K562 (cell line): ENCODE measurements at regions not wholly inside any gene's neighbourhood (a gene's known extent, or its start where the extent isn't known, plus 50 kb on each side); places are given as distances from the start of the nearest gene placed in this dataset.

Source experiments
- ATAC-seq: fragments of 200-7000 bp; cut with Tn5 transposase; 3 replicates; pipeline ENCODE4 v1.9.1; 2020; ENCODE audit warnings: moderate library complexity
- BruUV-seq: library from RNA; stranded (reverse); fragments of 400-500 nt; replicated peaks from 2 replicates; lab custom pipeline; 2021; lab: Mats Ljungman, UMichigan
- CTCF ChIA-PET: fragments of 300-600 bp; formaldehyde crosslinking; extraction: SDS; loops from one replicate; lab custom pipeline; 2021; ENCODE audit warnings: low intra/inter-chr PET ratio; lab: Yijun Ruan, JAX
- POLR2A ChIA-PET: fragments of 300-600, 350-650 bp; sonication (Branson Sonifier 250); formaldehyde crosslinking; extraction: SDS; loops from one replicate; lab custom pipeline; 2021; ENCODE audit warnings: antibody characterized with exemption, inconsistent platforms; lab: Yijun Ruan, JAX
- DNase-seq, 4 experiments: peaks; one replicate each; pipeline versions ENCODE4 v3.0.0 to v3.0.0-alpha.2; 2011 to 2018; ENCODE audit warnings: low spot score in 3 of 4, mixed read lengths in 3 of 4; ENCODE audit errors: extremely low read depth in 1 of 4
- FAIRE-seq: peaks from 2 replicates; lab custom pipeline; 2011; peaks lifted over from hg19 to GRCh38; lab: Jason Lieb, UNC
- H2AFZ ChIP-seq: 2 replicates; pipeline ENCODE4 v1.6.0; 2011; ENCODE audit warnings: low read depth, low read length, control low read depth, inconsistent platforms
- H3K27ac ChIP-seq: fragments of 200-600 bp; 3 replicates; pipeline ENCODE4 v1.8.0; 2011; ENCODE audit warnings: low read depth, mild to moderate bottlenecking, control low read depth, inconsistent platforms, low read length, moderate library complexity, mixed read lengths; ENCODE audit errors: extremely low read depth
- H3K27me3 ChIP-seq, 2 experiments: fragments of 300-600 bp in 1 of 2; 2 replicates in 1 of 2; 3 replicates in 1 of 2; pipeline versions ENCODE4 v1.6.0 to v1.8.0; 2011; ENCODE audit warnings: inconsistent platforms in 2 of 2, low read length in 2 of 2, mild to moderate bottlenecking in 1 of 2, mixed read lengths in 1 of 2, moderate library complexity in 1 of 2; ENCODE audit not compliant: control insufficient read depth in 2 of 2, insufficient read depth in 2 of 2
- H3K36me3 ChIP-seq: fragments of 300-600 bp; 3 replicates; pipeline ENCODE4 v1.8.0; 2011; ENCODE audit warnings: mild to moderate bottlenecking, low read length, inconsistent platforms; ENCODE audit not compliant: control insufficient read depth, insufficient read depth
- H3K4me1 ChIP-seq, 2 experiments: fragments of 200-600 bp in 1 of 2; replicated peaks in 1 of 2; 2 replicates in 1 of 2; 3 replicates in 1 of 2; pipeline versions ENCODE4 v1.5.1 to v1.8.0; 2011; ENCODE audit warnings: inconsistent platforms in 2 of 2, low read length in 2 of 2, mild to moderate bottlenecking in 1 of 2, mixed read lengths in 1 of 2, moderate library complexity in 1 of 2; ENCODE audit not compliant: control insufficient read depth in 2 of 2, insufficient read depth in 2 of 2
- H3K4me2 ChIP-seq: 2 replicates; pipeline ENCODE4 v1.6.1; 2011; ENCODE audit warnings: low read length, control low read depth, inconsistent platforms, mixed read lengths; ENCODE audit not compliant: insufficient read depth
- H3K4me3 ChIP-seq: fragments of 200-600 bp; sonication (generic), shearing (Covaris generic); 2 replicates; pipeline ENCODE4 v1.5.1; 2016; ENCODE audit warnings: control low read depth, inconsistent platforms
- H3K79me2 ChIP-seq: fragments of 200-600 bp; 3 replicates; pipeline ENCODE4 v1.8.0; 2011; ENCODE audit warnings: low read length, inconsistent platforms; ENCODE audit not compliant: control insufficient read depth, insufficient read depth
- H3K9ac ChIP-seq, 2 experiments: 2 replicates each; pipeline versions ENCODE4 v1.6.0 to v1.6.1; 2011; ENCODE audit warnings: low read depth in 2 of 2, low read length in 2 of 2, control low read depth in 1 of 2, inconsistent platforms in 1 of 2, mild to moderate bottlenecking in 1 of 2, mixed read lengths in 1 of 2; ENCODE audit not compliant: insufficient read depth in 1 of 2
- H3K9me1 ChIP-seq: one replicate; pipeline ENCODE4 v1.6.0; 2011; ENCODE audit warnings: inconsistent platforms, mild to moderate bottlenecking, low read length, moderate library complexity; ENCODE audit not compliant: control insufficient read depth, insufficient read depth
- H3K9me3 ChIP-seq: replicated peaks from 2 replicates; pipeline ENCODE4 v1.5.1; 2011; ENCODE audit warnings: low read depth, low read length, inconsistent platforms; ENCODE audit not compliant: control insufficient read depth, insufficient read depth
- H4K20me1 ChIP-seq: replicated peaks from 2 replicates; pipeline ENCODE4 v1.6.1; 2011; ENCODE audit warnings: low read length, inconsistent platforms, mixed read lengths; ENCODE audit not compliant: control insufficient read depth, insufficient read depth
- ELK1 ChIP-seq: sonication (generic); formaldehyde crosslinking; IDR thresholded peaks from 2 replicates; pipeline ENCODE4 v1.8.1; 2022; ENCODE audit warnings: missing genetic modification reagents
- ELK3 ChIP-seq: fragments of 450-650 bp; formaldehyde crosslinking; IDR thresholded peaks from 2 replicates; pipeline ENCODE4 v1.4.0; 2020; ENCODE audit warnings: mild to moderate bottlenecking
- RBM39 ChIP-seq: fragments of 200-400 bp; formaldehyde crosslinking; optimal IDR thresholded peaks from 2 replicates; pipeline ENCODE3; 2018; ENCODE audit warnings: low read depth, low read length
- ZNF551 ChIP-seq: fragments of 250-450 bp; sonication (Bioruptor Pico); IDR thresholded peaks from 2 replicates; pipeline ENCODE4 v1.5.0; 2021; ENCODE audit warnings: mild to moderate bottlenecking, moderate library complexity
- WGBS: fragments of 100-300 bp; shearing (Covaris generic); methylation state at CpG from one replicate; pipeline ENCODE4 v1.1.6; 2016; ENCODE audit warnings: low coverage, mixed read lengths; ENCODE audit not compliant: insufficient coverage; ENCODE audit errors: missing lambda C conversion rate; 5-methylcytosine and 5-hydroxymethylcytosine counted together
- in situ Hi-C: fragments of 300-500 bp; cut with MboI; formaldehyde crosslinking; loops from 4 replicates; pipeline ENCODE4 v1.15.0; 2018; ENCODE audit warnings: inconsistent platforms, mixed read lengths
- intact Hi-C: fragments of 100-400 bp; cut with micrococcal nuclease; formaldehyde crosslinking; loops from 2 replicates; pipeline ENCODE4 v1.14.2; 2022

GRCh38 chr16:17936766-17937402, 399.7 kb downstream of the NPIPA8 start:
- Histone ChIP-seq H3K27ac (no peak overlapping the region), H3K9ac (no peak overlapping the region), H3K36me3 (no peaks in the 10 kb centered on the region), H3K9me1 (no peaks in the 10 kb centered on the region), H3K79me2 (no peaks in the 10 kb centered on the region), H3K9me3 (no peaks in the 10 kb centered on the region), H3K4me3 (no peak overlapping the region), H4K20me1 (no peaks in the 10 kb centered on the region), H3K27me3 (no peaks in the 10 kb centered on the region), H3K4me2 (no peak overlapping the region), H2AFZ (no peak overlapping the region), H3K4me1 (no peaks in the 10 kb centered on the region)
- ChIA-PET CTCF (no interaction called here), POLR2A (no interaction called here)
- FAIRE-seq (no peak), ATAC-seq (no peak), DNase-seq (no peak)
- in situ Hi-C loops = no loop called here
- intact Hi-C loops = no loop called here
- WGBS = 16% methylated on average over 6 of the region's 6 CpGs
- no peak for TF ChIP-seq ELK3
- TF ChIP-seq ZNF551 = no peak
- TF ChIP-seq ELK1 (CRISPR knock-in tag) = no peak
- no peak for TF ChIP-seq RBM39
- no TSS peak for BruUV-seq
